Neural crest cell (in vitro differentiated cells): ENCODE measurements at regions not wholly inside any gene's neighbourhood (a gene's known extent, or its start where the extent isn't known, plus 50 kb on each side); places are given as distances from the start of the nearest gene placed in this dataset.
"Not testable (repeated sequence)": the region's sequence is repeated elsewhere in the genome, so short reads cannot be mapped to it uniquely, and the experiment has no call there.

Experiments
- DNase-seq: peaks from one replicate; pipeline ENCODE4 v3.0.0; 2021; ENCODE audit warnings: low read depth, mixed read lengths, low spot score
- H3K27ac Mint-ChIP-seq: one replicate; pipeline ENCODE4 v1.8.0; 2021; ENCODE audit warnings: mild to moderate bottlenecking, mixed read lengths; ENCODE audit not compliant: unreplicated experiment
- H3K27me3 Mint-ChIP-seq: 2 replicates; pipeline ENCODE4 v1.8.0; 2021; ENCODE audit warnings: low read depth, mild to moderate bottlenecking, mixed read lengths
- H3K36me3 Mint-ChIP-seq: 2 replicates; pipeline ENCODE4 v1.8.0; 2021; ENCODE audit warnings: low read depth, mild to moderate bottlenecking, mixed read lengths
- H3K4me1 Mint-ChIP-seq: 2 replicates; pipeline ENCODE4 v1.8.0; 2021; ENCODE audit warnings: mixed read lengths
- H3K4me3 Mint-ChIP-seq: one replicate; pipeline ENCODE4 v1.8.0; 2021; ENCODE audit warnings: mild to moderate bottlenecking, mixed read lengths
- H3K9me3 Mint-ChIP-seq: 2 replicates; pipeline ENCODE4 v1.8.0; 2021; ENCODE audit warnings: mixed read lengths
- TF ChIP-seq, protein P1 (sequence below): fragments of 200-600 bp; sonication (generic); conservative IDR thresholded peaks from 2 replicates; pipeline ENCODE4 v1.5.0; 2021; ENCODE audit warnings: antibody characterized with exemption, mild to moderate bottlenecking

DNA sequence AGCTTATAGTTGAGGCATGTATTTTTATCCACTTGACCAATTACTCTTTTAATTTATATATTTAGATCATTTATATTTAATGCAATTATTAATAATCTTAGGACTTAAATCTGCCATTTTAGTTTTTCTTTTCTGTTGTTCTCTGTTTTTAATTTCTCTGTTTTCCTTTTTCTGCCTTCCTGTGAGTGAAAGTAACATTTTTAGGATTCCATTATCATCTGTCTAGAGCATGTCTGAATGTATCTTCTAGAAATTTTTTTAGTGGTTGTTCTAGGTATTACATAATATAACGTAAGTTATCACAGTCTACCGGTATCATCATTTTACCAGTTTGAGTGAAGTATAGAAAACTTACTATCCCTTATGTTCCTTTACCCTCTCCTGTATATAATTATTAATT, 197.3 kb downstream of the UNC5CL start:
- Mint-ChIP-seq H3K27ac (no peak overlapping the region), H3K4me1 (no peaks in the 10 kb centered on the region), H3K4me3 (no peak overlapping the region), H3K36me3 (no peaks in the 10 kb centered on the region), H3K9me3 (no peaks in the 10 kb centered on the region), H3K27me3 (peaks cover 8% of the 10 kb centered on the region)
- TF ChIP-seq, protein P1, sequence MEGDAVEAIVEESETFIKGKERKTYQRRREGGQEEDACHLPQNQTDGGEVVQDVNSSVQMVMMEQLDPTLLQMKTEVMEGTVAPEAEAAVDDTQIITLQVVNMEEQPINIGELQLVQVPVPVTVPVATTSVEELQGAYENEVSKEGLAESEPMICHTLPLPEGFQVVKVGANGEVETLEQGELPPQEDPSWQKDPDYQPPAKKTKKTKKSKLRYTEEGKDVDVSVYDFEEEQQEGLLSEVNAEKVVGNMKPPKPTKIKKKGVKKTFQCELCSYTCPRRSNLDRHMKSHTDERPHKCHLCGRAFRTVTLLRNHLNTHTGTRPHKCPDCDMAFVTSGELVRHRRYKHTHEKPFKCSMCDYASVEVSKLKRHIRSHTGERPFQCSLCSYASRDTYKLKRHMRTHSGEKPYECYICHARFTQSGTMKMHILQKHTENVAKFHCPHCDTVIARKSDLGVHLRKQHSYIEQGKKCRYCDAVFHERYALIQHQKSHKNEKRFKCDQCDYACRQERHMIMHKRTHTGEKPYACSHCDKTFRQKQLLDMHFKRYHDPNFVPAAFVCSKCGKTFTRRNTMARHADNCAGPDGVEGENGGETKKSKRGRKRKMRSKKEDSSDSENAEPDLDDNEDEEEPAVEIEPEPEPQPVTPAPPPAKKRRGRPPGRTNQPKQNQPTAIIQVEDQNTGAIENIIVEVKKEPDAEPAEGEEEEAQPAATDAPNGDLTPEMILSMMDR: peak; percentile 39
- no peak for DNase-seq

DNA sequence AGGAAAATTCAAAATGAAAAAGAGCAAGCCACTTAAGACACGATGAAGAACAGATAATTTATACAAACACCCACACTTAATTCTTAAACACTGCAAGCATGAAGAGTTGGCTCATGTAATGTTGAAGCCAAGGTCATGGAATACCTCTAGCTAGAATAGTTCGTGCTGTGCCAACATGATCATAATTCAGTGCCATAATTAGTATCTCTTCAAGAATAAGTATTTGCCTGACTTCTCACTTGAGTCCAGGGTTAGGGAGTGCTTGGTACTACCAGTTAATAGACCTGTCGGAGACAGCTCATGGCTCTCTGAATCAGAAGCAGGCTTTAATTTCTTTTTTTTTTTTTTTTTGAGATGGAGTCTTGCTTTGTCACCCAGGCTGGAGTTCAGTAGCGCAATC, 206.3 kb downstream of the UNC5CL start:
- Mint-ChIP-seq H3K36me3 (no peaks in the 10 kb centered on the region), H3K27ac (no peak overlapping the region), H3K4me1 (no peaks in the 10 kb centered on the region), H3K4me3 (no peak overlapping the region), H3K9me3 (no peaks in the 10 kb centered on the region), H3K27me3 (peaks cover 15% of the 10 kb centered on the region)
- TF ChIP-seq, protein P1: no peak
- DNase-seq: no peak

GRCh38 chr6:40831381-40831780, 207.6 kb downstream of the UNC5CL start:
- DNase-seq: no peak
- Mint-ChIP-seq H3K27ac (no peak overlapping the region), H3K36me3 (no peaks in the 10 kb centered on the region), H3K4me3 (no peak overlapping the region), H3K27me3 (peaks cover 18% of the 10 kb centered on the region), H3K4me1 (no peaks in the 10 kb centered on the region), H3K9me3 (no peaks in the 10 kb centered on the region)
- TF ChIP-seq, protein P1: no peak

DNA sequence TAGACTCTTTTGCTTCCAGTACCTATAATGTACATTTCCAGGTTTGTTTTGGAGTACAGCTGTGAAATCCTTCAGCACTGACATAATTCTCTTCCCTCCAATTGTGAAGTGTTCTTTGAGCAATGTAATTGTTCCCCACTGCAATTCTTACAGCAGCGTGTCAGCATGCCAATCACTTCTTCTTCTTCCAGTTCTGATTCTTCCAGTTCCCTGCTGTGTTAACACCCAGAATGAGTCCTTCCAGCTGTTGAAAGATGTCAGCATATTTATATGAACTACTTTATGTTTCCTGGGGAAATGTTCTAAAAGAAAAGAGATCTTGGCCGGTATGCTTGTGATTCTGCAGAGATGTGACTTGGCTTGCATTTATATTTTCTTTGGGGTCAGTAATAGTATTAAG, 213.9 kb downstream of the UNC5CL start:
- Mint-ChIP-seq H3K4me3 (no peak overlapping the region), H3K27me3 (peaks cover 8% of the 10 kb centered on the region), H3K9me3 (no peaks in the 10 kb centered on the region), H3K36me3 (no peaks in the 10 kb centered on the region), H3K4me1 (no peaks in the 10 kb centered on the region), H3K27ac (no peak overlapping the region)
- no peak for DNase-seq
- TF ChIP-seq, protein P1: no peak

DNA sequence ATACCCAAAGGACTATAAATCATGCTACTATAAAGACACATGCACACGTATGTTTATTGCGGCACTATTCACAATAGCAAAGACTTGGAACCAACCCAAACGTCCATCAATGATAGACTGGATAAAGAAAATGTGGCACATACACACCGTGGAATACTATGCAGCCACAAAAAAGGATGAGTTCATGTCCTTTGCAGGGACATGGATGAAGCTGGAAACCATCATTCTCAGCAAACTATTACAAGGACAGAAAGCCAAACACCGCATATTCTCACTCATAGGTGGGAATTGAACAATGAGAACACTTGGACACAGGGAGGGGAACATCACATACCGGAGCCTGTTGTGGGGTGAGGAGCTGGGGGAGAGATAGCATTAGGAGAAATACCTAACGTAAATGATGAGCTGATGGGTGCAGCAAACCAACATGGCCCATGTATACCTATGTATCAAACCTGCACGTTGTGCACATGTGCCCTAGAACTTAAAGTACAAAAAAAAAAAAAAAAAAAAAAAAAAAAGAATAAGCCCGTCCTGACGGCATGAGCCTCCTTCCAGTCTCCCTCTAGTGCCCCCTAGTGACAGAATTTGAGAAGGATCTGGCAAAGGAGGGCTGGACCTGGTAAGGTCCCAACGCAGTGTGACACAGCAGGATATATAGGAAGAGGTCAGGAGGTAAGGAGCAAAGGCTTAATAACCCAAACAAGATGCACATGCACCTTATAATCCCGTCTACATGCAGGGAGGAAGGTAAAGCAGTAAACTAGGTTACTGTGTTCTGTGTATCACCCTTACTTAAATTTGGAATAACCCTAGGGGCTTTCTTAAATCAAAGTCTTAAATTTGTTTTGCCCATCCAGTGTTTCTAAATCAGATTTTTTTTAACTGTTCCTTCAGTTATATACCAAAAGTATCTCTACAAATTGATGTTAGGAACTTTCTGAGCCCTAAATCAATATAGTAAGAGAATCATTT, 214.8 kb downstream of the UNC5CL start:
- TF ChIP-seq, protein P1: peak; percentile 71
- peak; percentile 51 for DNase-seq
- H3K36me3 Mint-ChIP-seq, H3K4me1 Mint-ChIP-seq, H3K27ac Mint-ChIP-seq, H3K4me3 Mint-ChIP-seq, H3K9me3 Mint-ChIP-seq, H3K27me3 Mint-ChIP-seq: not testable (repeated sequence)
